Pancreas (tissue), 10 donors: ENCODE measurements at regions not wholly inside any gene's neighbourhood (a gene's known extent, or its start where the extent isn't known, plus 50 kb on each side); places are given as distances from the start of the nearest gene placed in this dataset.
A peak's percentile ranks its signal among the peaks of the same experiment; 100 is the strongest.

ENCODE experiments used
- ATAC-seq, 4 donors: fragments of 200-7000 bp; cut with Tn5 transposase; one replicate each; pipeline versions ENCODE4 v1.8.0 to v1.9.1; 2020; ENCODE audit warnings: mild to moderate bottlenecking in 4 of 4, moderate library complexity in 4 of 4
- DNase-seq, 6 donors: peaks; one replicate each; pipeline ENCODE4 v3.0.0-alpha.2; 2020
- FAIRE-seq: peaks from 2 replicates; lab custom pipeline; 2012; peaks lifted over from hg19 to GRCh38; lab: Jason Lieb, UNC
- H3K27ac ChIP-seq, 4 donors: fragments of 200-600 bp; sonication (generic); 1 replicate in 3 of 4; 2 replicates in 1 of 4; pipeline versions ENCODE4 v1.5.0 to v1.8.0; 2020
- H3K27me3 ChIP-seq, 4 donors: fragments of 200-600 bp; one replicate each; pipeline ENCODE4 v1.8.0; 2021
- H3K36me3 ChIP-seq, 3 donors: fragments of 200-600 bp; sonication (generic) in 1 of 3; one replicate each; pipeline versions ENCODE4 v1.5.0 to v1.8.0; 2020 to 2021
- H3K4me1 ChIP-seq, 3 donors: fragments of 200-600 bp; one replicate each; pipeline ENCODE4 v1.8.0; 2021
- H3K4me3 ChIP-seq, 4 donors: fragments of 200-600 bp; sonication (generic) in 2 of 4; one replicate each; pipeline versions ENCODE4 v1.5.0 to v1.8.0; 2020 to 2021
- H3K9me3 ChIP-seq, 4 donors: fragments of 200-600 bp; one replicate each; pipeline ENCODE4 v1.8.0; 2021
- CTCF ChIP-seq, 4 donors: fragments of 200-600 bp; sonication (generic) in 3 of 4; IDR thresholded peaks; one replicate each; pipeline versions ENCODE4 v1.5.0 to v1.8.0; 2021; ENCODE audit warnings: antibody characterized with exemption in 4 of 4
- WGBS, 2 donors: extraction: QIAGEN DNeasy Blood & Tissue Kit; methylation state at CpG; one replicate each; pipeline ENCODE4 v1.1.7; 2013; 5-methylcytosine and 5-hydroxymethylcytosine counted together
- intact Hi-C, 3 donors: fragments of 100-400 bp; cut with DNase I; formaldehyde crosslinking; loops; one replicate each; pipeline versions ENCODE4 v1.11.1 to v1.14.2; 2022
- donor health status: healthy with polysubstance abuse.
- donor health status: DM: no; HTN: no; CAD: no; lungs with moderate emphysema.
- donor health status: DM: no; HTN: no; CAD: no.
- donor health status: control.
- donor health status: control.
- donor health status: Bipolar disorder and iron deficiency.
- donor health status: DM: yes; HTN: yes; CAD: no.
- donor health status: DM: no; HTN: no; CAD: no.
- donor health status: DM: no; HTN: no; CAD: no.
- donor health status: DM: yes; HTN: yes; CAD: no.

DNA sequence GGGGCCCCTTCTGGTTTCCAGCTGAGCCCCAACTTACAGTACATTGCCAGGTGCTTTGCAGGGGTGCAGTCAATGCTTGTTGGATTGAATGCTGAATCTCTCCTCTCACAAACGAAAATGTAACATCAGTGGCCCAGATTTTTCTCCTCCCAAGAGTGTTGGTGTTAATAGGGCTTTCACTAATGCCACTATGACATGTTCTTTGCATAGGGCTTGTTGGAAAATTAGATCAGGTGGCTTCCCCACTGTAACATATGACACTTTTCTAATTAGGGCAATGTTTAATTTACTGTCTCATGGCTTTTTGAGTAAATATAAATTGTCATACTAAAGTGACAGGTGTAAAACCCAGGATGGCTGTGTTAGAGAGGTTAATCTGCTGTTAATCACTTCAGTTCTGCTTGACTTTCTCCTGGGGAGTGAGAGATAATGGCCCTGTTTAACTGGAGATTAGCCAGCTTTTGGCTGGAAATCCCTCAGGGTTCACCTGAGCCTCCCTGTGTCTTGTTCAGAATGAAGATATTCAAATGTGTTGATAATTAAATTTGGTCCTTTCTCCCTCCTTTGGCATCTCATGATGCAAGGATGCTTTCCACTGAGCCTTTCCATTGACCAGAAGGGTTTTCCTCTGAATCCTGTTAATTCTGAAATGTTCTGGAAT lies 502.3 kb downstream of the RBFOX1 start:
- Histone ChIP-seq H3K27me3 (peaks cover 0 to 8% (median 0%) of the 10 kb centered on the region in 4 donors), H3K4me3 (no peak overlapping the region), H3K27ac (no peak overlapping the region), H3K9me3 (no peaks in the 10 kb centered on the region), H3K4me1 (no peaks in the 10 kb centered on the region), H3K36me3 (no peaks in the 10 kb centered on the region)
- intact Hi-C loops: no loop called here
- peak in 2 of 4 donors; percentile 48 to 50 for ATAC-seq
- WGBS, 2 donors: 0 to 3% methylated on average over 1 of the region's 1 CpG
- FAIRE-seq: no peak
- TF ChIP-seq CTCF (IDR thresholded peaks at IDR 0.05): no peak
- no peak for DNase-seq

GRCh38 chr16:7820816-7821215 lies 488.2 kb downstream of the RBFOX1 start:
- Histone ChIP-seq H3K9me3 (no peaks in the 10 kb centered on the region), H3K36me3 (no peaks in the 10 kb centered on the region), H3K4me1 (no peaks in the 10 kb centered on the region), H3K4me3 (no peak overlapping the region), H3K27ac (no peak overlapping the region), H3K27me3 (no peaks in the 10 kb centered on the region)
- WGBS, 2 donors: 50 to 61% methylated on average over 4 of the region's 4 CpGs
- no peak for TF ChIP-seq CTCF (IDR thresholded peaks at IDR 0.05)
- intact Hi-C loops: no loop called here
- ATAC-seq (no peak), FAIRE-seq (no peak), DNase-seq (no peak)

GRCh38 chr16:7805686-7806396 lies 473.2 kb downstream of the RBFOX1 start:
- peaks cover 0 to 9% (median 0%) of the 10 kb centered on the region in 4 donors for H3K27me3 ChIP-seq
- FAIRE-seq (no peak), DNase-seq (no peak), ATAC-seq (no peak)
- intact Hi-C loops: no loop called here
- H3K36me3 ChIP-seq: no peaks in the 10 kb centered on the region
- H3K27ac ChIP-seq: no peak overlapping the region
- no peak for TF ChIP-seq CTCF (IDR thresholded peaks at IDR 0.05)
- H3K4me1 ChIP-seq: no peaks in the 10 kb centered on the region
- 32 to 37% methylated on average over 8 of the region's 8 CpGs for WGBS, 2 donors
- no peak overlapping the region for H3K4me3 ChIP-seq
- H3K9me3 ChIP-seq: no peaks in the 10 kb centered on the region

DNA sequence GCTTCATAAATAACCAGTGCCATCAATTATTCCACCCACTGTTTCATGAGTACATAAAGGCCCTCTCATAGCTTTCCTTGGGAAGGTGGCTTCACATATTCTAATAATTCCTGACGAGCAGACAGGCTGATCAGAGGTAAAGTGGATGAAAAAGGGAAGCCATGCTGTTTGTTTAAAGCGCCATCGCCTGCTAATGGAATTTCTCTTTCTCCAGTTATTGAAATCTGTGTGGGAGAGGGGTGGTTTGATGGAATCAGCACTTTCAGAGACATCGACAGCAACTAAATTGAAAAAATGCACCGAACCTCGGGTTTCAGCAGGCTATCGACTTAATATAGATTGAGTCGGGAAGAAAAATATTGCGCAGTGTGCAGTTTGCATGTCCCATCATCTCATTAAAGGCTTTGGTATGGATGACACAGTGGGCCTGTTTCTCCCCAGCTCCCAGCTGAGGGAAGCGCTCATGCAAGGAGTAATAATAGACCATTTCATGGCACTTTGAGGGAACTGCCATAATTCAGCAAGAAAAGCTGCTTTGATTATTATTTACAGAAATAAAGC lies 472.1 kb downstream of the RBFOX1 start:
- no peak for FAIRE-seq
- intact Hi-C loops: no loop called here
- H3K27ac ChIP-seq: no peak overlapping the region
- no peaks in the 10 kb centered on the region for H3K36me3 ChIP-seq
- no peaks in the 10 kb centered on the region for H3K4me1 ChIP-seq
- H3K27me3 ChIP-seq: peaks cover 0 to 9% (median 0%) of the 10 kb centered on the region in 4 donors
- no peak for TF ChIP-seq CTCF (IDR thresholded peaks at IDR 0.05)
- no peak for ATAC-seq
- DNase-seq: no peak
- no peak overlapping the region for H3K4me3 ChIP-seq
- WGBS, 2 donors: 62 to 66% methylated on average over 10 of the region's 10 CpGs
- no peaks in the 10 kb centered on the region for H3K9me3 ChIP-seq

DNA sequence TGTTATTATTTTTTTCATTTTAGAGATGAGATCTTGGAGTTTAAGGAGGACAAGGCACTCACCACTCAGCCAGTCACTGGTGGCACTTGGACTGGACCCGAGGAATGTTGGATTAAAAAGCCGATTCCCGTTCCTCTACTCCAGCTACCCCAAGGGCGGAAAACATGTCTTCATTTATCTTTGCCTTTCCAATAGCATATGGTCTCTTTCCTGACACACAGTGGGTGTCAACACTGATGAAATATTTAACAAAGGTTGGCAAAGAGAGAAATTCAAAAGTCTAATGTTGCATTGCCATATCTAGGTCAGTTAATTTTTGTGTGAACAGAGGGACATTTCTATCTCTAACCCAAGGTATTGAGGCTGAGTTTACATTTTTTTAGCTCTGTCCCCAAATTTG lies 459.7 kb downstream of the RBFOX1 start:
- no peak overlapping the region for H3K27ac ChIP-seq
- intact Hi-C loops: no loop called here
- 68 to 78% methylated on average over 4 of the region's 4 CpGs for WGBS, 2 donors
- no peak for ATAC-seq
- DNase-seq: no peak
- no peak for TF ChIP-seq CTCF (IDR thresholded peaks at IDR 0.05)
- H3K36me3 ChIP-seq: no peaks in the 10 kb centered on the region
- H3K9me3 ChIP-seq: no peaks in the 10 kb centered on the region
- H3K27me3 ChIP-seq: no peaks in the 10 kb centered on the region
- FAIRE-seq: no peak
- H3K4me1 ChIP-seq: no peaks in the 10 kb centered on the region
- no peak overlapping the region for H3K4me3 ChIP-seq
